Mucosa of stomach (tissue), 1 donor: ENCODE measurements at regions not wholly inside any gene's neighbourhood (a gene's known extent, or its start where the extent isn't known, plus 50 kb on each side); places are given as distances from the start of the nearest gene placed in this dataset.

Source experiments
- H3K27me3 ChIP-seq: one replicate; pipeline ENCODE4 v1.7.0; 2013; ENCODE audit warnings: mild to moderate bottlenecking, low read length; ENCODE audit not compliant: control insufficient read depth, insufficient read depth
- H3K36me3 ChIP-seq: one replicate; pipeline ENCODE4 v1.7.0; 2013; ENCODE audit warnings: low read length; ENCODE audit not compliant: control insufficient read depth, insufficient read depth
- H3K4me1 ChIP-seq: one replicate; pipeline ENCODE4 v1.7.0; 2013; ENCODE audit warnings: mild to moderate bottlenecking, low read length; ENCODE audit not compliant: control insufficient read depth, insufficient read depth
- H3K4me3 ChIP-seq: one replicate; pipeline ENCODE4 v1.7.0; 2013; ENCODE audit warnings: low read length
- H3K9ac ChIP-seq: one replicate; pipeline ENCODE4 v1.7.0; 2013; ENCODE audit warnings: mild to moderate bottlenecking, low read length, moderate library complexity
- H3K9me3 ChIP-seq: one replicate; pipeline ENCODE4 v1.7.0; 2013; ENCODE audit warnings: mild to moderate bottlenecking, low read length, moderate library complexity; ENCODE audit not compliant: control insufficient read depth
- donor health status: Pancreatic carcinoma.

DNA sequence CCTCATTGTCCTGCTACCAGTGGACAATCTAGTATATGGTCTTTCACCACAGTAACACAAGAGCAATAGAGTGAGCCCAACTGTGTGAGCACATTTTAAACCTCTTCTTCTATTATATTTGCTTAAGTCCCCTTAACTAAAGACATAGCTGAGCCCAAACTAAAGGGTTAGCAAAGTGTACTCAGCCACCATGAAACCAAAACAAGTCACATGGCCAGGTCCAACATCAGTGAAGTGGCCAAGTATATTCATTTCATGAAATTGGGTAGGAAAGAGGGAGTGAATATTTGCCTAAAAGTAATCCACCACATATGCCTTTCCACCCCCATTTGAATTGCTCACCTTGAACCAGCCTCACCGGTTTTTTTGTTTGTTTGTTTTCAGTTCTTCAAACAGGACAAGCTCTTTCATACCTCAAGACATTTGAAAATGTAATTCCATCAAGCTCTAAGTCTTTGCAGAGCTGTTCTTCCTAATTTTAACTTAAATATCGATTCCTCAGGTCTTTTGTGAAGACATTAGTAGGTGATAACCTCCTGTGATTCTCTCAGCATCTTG, 327.0 kb upstream of the SEMA6D start:
- Histone ChIP-seq H3K36me3 (no peaks in the 10 kb centered on the region), H3K27me3 (no peaks in the 10 kb centered on the region), H3K9me3 (no peaks in the 10 kb centered on the region), H3K9ac (no peak overlapping the region), H3K4me1 (no peaks in the 10 kb centered on the region), H3K4me3 (no peak overlapping the region)

DNA sequence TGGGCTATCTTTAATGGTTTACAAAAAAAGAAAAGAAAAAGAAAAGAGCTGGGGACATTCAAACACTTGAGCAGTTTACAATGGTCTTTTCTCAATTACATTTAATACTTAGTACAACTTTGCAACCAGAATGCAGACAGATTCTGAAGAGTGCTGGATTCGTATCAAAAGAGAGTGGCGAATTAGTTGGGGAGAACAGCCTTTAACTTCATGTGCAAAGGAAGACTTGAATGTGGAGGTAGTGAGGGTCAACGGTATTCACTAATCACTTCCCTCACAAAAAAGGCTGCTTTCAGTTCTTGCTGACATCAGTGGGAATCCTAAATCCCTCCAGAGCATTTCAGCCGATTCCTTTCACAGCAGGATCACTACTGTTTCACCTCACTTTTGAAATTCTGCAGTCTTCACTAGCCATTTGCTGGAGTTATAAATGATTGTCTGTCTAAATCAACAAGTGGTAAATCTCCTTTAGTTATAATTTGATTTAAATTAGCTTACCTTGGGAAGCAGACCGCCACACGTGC, 323.0 kb upstream of the SEMA6D start:
- Histone ChIP-seq H3K9ac (no peak overlapping the region), H3K27me3 (no peaks in the 10 kb centered on the region), H3K9me3 (no peaks in the 10 kb centered on the region), H3K4me1 (no peaks in the 10 kb centered on the region), H3K36me3 (no peaks in the 10 kb centered on the region), H3K4me3 (no peak overlapping the region)

DNA sequence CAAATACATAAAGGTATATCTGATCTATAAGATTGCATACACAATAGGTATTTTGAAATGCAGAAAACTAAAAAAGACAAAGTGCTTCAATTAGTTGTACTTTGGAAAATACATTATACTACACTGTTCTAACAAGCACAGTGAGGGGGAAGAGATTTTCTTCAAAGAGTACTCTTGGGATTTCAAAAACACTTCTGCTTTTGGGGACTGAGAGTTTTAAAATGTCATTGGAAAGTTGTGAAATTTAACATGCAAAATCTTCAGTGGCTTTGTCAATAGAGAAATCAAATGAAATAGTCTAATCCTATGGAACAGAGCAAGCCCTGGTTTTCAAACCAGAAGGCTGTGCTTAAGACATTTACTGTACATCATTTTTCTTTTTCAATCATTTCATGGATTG, 322.2 kb upstream of the SEMA6D start:
- Histone ChIP-seq H3K4me3 (no peak overlapping the region), H3K9me3 (no peaks in the 10 kb centered on the region), H3K27me3 (no peaks in the 10 kb centered on the region), H3K4me1 (no peaks in the 10 kb centered on the region), H3K9ac (no peak overlapping the region), H3K36me3 (no peaks in the 10 kb centered on the region)

DNA sequence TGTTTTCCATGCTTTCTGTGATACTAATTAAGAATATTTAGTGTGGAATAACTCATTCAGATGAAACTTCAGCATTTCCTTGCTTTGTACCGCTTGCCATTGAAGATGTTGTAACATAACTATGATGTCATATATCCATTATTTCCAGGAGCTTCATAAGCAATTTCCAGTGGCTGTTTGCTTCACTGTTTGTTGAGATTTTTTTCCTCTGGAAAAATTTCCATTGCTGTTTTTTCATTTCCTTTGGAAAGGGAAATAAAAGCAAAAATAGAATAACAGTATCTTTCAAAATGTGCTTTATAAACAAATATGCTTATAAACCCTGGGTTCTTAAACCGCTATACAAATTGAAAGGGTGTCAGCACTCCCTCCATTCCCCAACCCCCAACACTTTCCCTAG, 319.6 kb upstream of the SEMA6D start:
- Histone ChIP-seq H3K27me3 (no peaks in the 10 kb centered on the region), H3K36me3 (no peaks in the 10 kb centered on the region), H3K4me1 (no peaks in the 10 kb centered on the region), H3K9me3 (no peaks in the 10 kb centered on the region), H3K9ac (no peak overlapping the region), H3K4me3 (no peak overlapping the region)

DNA sequence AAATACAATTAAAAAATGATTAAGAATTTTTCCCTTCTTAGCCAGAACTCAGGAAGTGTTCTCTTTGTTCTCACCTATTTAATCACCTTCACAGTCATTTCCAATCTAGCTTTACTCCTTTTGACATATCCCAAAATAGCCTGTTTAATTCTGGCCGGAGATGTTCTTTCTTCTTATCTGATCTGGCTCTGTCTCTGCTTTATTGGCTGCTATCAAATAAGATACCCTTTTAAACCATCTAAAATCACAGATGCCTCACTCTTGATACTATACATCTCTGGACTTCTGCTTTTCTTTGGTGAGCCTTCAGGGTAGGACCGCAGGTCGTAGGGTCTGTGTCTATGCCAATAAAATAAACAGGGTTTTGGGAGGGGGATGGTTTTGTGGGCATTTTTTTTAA, 319.2 kb upstream of the SEMA6D start:
- Histone ChIP-seq H3K36me3 (no peaks in the 10 kb centered on the region), H3K27me3 (no peaks in the 10 kb centered on the region), H3K4me3 (no peak overlapping the region), H3K4me1 (no peaks in the 10 kb centered on the region), H3K9me3 (no peaks in the 10 kb centered on the region), H3K9ac (no peak overlapping the region)

DNA sequence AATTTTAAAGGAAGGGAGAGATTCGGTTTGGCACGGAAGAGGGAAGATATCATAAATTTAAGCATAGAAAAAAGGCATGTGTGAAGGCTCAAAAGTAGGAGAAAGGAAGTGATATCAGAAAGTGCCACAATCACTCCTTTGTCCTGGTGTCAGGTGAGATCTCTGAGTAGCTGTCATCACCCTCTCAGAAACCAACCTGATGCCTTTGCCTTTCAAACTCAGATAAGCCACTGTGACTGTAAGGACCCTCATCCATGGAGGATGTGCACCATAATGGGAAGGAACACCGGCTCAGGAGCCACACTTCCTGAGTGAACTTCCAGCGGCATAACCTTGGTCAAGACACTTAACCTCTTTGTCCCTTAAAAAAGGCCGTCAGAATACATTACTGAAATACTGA, 318.7 kb upstream of the SEMA6D start:
- no peaks in the 10 kb centered on the region for H3K4me1 ChIP-seq
- H3K27me3 ChIP-seq = no peaks in the 10 kb centered on the region
- no peak overlapping the region for H3K4me3 ChIP-seq
- no peaks in the 10 kb centered on the region for H3K9me3 ChIP-seq
- H3K36me3 ChIP-seq = no peaks in the 10 kb centered on the region
- no peak overlapping the region for H3K9ac ChIP-seq

DNA sequence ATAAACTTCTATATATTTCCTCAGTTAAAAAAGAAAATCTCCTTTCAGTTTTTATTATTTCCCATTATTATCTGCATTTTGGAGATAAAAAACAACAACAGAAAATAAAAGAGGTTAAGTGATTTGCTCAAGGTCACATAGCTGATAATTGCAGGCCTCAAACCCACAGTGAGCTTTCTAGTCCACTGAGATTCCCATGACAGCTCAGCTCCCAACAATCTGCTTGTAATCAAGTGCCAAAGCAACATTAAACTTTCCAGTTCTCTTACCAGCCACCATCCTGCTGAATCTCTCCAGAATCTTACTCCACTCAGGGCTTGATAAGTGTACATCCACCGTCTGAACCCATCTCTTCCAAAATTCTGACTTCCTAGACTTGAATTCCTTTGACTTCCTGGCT, 318.2 kb upstream of the SEMA6D start:
- no peaks in the 10 kb centered on the region for H3K9me3 ChIP-seq
- H3K4me3 ChIP-seq = no peak overlapping the region
- no peak overlapping the region for H3K9ac ChIP-seq
- H3K36me3 ChIP-seq = no peaks in the 10 kb centered on the region
- H3K27me3 ChIP-seq = no peaks in the 10 kb centered on the region
- no peaks in the 10 kb centered on the region for H3K4me1 ChIP-seq

DNA sequence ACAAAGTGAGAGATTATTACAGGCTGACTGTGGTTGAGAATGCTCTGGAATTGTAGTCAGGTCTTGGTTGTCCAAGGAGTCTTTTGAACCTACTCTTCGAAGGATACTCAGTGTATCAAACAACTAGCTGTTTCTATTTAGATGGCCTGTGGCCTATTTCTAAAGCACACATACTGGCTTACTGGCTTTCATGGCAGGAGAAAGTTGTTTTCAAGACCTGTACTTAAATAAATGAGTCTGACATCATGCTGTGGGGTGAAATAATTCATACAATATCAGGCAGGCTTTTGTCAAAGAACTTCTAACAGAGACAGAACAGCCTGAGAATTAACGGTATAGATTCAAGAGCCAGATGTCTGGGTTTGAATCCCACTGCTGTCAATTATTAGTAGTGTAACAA, 316.7 kb upstream of the SEMA6D start:
- H3K4me1 ChIP-seq = no peaks in the 10 kb centered on the region
- no peak overlapping the region for H3K4me3 ChIP-seq
- no peaks in the 10 kb centered on the region for H3K9me3 ChIP-seq
- no peak overlapping the region for H3K9ac ChIP-seq
- no peaks in the 10 kb centered on the region for H3K27me3 ChIP-seq
- H3K36me3 ChIP-seq = no peaks in the 10 kb centered on the region

DNA sequence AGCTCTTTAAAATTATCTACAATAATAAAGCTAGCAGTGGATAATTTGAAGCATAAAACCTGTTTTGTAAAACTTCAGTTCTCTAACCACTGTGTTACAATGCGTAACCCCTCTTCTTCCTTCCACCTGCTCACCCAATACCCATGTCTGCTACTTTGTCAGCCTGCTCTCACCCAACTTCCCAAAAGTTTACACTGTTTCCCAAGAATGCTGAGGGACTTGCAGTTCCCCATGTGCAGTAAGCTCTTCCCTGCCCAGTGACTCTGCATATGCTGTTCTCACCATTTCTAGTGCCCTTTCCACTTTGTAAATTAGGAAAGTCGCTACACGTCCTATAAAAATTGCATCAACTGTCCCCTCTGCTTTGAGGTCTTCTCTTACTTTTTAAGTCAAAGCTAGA, 315.9 kb upstream of the SEMA6D start:
- H3K27me3 ChIP-seq = no peaks in the 10 kb centered on the region
- H3K9me3 ChIP-seq = no peaks in the 10 kb centered on the region
- no peak overlapping the region for H3K4me3 ChIP-seq
- H3K9ac ChIP-seq = no peak overlapping the region
- H3K4me1 ChIP-seq = no peaks in the 10 kb centered on the region
- no peaks in the 10 kb centered on the region for H3K36me3 ChIP-seq

DNA sequence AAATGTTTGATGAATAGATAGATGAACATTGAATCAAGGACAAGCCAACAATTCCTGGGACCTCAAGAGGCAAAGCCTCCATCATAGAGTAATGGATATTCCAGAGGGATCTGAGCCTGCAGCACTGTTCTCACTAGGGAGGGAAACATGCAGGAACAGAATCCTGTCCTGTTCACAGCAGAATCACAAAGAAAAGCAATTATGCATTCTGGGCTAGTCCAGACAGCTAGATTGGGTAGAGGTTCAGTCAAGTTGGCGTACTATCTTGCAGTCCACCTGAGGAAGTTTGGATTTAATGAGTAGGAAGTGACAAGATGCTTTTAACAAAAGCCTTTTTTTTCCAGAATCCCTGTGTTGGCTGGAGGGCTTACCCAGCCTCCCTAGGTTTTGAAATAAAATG, 314.5 kb upstream of the SEMA6D start:
- no peaks in the 10 kb centered on the region for H3K4me1 ChIP-seq
- no peaks in the 10 kb centered on the region for H3K36me3 ChIP-seq
- no peaks in the 10 kb centered on the region for H3K27me3 ChIP-seq
- no peak overlapping the region for H3K9ac ChIP-seq
- H3K4me3 ChIP-seq = no peak overlapping the region
- H3K9me3 ChIP-seq = no peaks in the 10 kb centered on the region

DNA sequence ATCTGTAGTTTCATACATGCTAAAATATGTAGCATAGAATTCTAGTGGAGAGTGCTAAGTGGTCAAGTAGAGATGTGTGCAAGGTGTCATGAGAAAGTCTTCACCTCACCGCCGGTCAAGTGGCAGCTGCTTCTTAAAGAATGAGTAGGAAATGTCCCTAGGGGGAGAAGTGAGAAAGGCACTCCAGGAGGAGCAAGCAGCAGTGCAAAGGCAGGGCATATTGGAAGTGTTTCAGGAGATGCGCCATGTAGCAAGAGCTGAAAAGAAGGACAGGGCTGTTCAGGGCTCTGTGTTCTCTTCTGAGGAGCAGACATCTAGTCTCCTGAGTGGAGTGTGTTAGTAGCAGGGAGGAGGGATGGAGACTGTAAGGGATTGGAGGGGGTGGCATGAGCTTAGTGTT, 312.4 kb upstream of the SEMA6D start:
- Histone ChIP-seq H3K9me3 (no peaks in the 10 kb centered on the region), H3K4me3 (no peak overlapping the region), H3K4me1 (no peaks in the 10 kb centered on the region), H3K36me3 (no peaks in the 10 kb centered on the region), H3K9ac (no peak overlapping the region), H3K27me3 (no peaks in the 10 kb centered on the region)

DNA sequence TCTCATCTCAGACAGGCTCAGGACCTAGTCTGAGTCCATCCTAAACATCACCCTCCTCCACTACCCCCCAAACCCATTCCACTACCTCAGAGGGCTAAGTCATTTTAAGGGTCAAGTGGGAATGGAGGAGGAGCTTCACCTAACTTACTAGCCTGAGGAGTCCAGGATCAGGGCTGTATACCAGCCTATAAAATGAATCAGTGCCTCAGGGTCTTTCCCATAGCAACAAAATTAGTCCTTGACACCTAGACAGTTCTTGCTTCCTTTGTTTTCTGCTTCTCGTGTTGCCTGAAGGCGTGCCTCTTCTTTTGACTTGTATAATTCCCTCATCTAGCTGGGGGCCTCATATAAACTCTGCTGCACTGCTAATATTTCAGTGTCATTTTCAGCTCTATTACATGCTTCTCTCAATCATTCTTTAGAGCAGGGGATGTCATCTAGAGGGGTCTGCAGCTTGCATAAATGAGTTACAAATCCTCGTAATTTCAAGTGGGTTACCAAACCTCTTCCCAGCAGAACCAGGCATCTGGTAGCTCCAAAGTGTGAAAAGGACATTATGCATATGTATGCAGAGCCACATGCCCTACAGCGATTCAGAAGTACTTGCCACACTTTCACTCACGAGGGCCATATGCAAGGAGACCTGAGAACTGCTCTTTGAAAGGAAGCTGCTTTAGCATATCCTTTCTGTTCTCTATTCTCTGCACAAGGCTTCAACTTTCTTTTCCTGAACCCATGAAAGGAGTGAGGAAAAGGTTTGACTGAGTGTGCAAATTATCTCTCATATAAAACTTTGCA, 311.7 kb upstream of the SEMA6D start:
- Histone ChIP-seq H3K4me1 (no peaks in the 10 kb centered on the region), H3K9me3 (no peaks in the 10 kb centered on the region), H3K27me3 (no peaks in the 10 kb centered on the region)

More for the DNA sequence above, 311.7 kb upstream of the SEMA6D start:
- Histone ChIP-seq H3K36me3 (no peaks in the 10 kb centered on the region), H3K4me3 (no peak overlapping the region), H3K9ac (no peak overlapping the region)
